ENCODE measurements at regions not wholly inside any gene's neighbourhood (a gene's known extent, or its start where the extent isn't known, plus 50 kb on each side); places are given as distances from the start of the nearest gene placed in this dataset.
"Not testable (repeated sequence)": the region's sequence is repeated elsewhere in the genome, so short reads cannot be mapped to it uniquely, and the experiment has no call there.

- TF ChIP-seq, protein P1, sequence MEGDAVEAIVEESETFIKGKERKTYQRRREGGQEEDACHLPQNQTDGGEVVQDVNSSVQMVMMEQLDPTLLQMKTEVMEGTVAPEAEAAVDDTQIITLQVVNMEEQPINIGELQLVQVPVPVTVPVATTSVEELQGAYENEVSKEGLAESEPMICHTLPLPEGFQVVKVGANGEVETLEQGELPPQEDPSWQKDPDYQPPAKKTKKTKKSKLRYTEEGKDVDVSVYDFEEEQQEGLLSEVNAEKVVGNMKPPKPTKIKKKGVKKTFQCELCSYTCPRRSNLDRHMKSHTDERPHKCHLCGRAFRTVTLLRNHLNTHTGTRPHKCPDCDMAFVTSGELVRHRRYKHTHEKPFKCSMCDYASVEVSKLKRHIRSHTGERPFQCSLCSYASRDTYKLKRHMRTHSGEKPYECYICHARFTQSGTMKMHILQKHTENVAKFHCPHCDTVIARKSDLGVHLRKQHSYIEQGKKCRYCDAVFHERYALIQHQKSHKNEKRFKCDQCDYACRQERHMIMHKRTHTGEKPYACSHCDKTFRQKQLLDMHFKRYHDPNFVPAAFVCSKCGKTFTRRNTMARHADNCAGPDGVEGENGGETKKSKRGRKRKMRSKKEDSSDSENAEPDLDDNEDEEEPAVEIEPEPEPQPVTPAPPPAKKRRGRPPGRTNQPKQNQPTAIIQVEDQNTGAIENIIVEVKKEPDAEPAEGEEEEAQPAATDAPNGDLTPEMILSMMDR (IDR thresholded peaks at IDR 0.05; ENCODE audit: low read depth, low read length): no peak
- H3K4me3 ChIP-seq (ENCODE audit: low read depth, low read length): no peak overlapping the region
- no peak for DNase-seq (ENCODE audit: low read depth, low spot score)
- in situ Hi-C loops (cut with HindIII; ENCODE audit: low sequenced_read_pairs): no loop called here
These were observed 169.3 kb upstream of the FGF16 start for GRCh38 chrX:77277911-77278310.

- H3K4me3 ChIP-seq (ENCODE audit: low read depth, low read length); DNase-seq (ENCODE audit: low read depth, low spot score); in situ Hi-C loops (cut with HindIII; ENCODE audit: low sequenced_read_pairs): not testable (repeated sequence)
These were observed 167.8 kb upstream of the FGF16 start for GRCh38 chrX:77279373-77279772.

DNA sequence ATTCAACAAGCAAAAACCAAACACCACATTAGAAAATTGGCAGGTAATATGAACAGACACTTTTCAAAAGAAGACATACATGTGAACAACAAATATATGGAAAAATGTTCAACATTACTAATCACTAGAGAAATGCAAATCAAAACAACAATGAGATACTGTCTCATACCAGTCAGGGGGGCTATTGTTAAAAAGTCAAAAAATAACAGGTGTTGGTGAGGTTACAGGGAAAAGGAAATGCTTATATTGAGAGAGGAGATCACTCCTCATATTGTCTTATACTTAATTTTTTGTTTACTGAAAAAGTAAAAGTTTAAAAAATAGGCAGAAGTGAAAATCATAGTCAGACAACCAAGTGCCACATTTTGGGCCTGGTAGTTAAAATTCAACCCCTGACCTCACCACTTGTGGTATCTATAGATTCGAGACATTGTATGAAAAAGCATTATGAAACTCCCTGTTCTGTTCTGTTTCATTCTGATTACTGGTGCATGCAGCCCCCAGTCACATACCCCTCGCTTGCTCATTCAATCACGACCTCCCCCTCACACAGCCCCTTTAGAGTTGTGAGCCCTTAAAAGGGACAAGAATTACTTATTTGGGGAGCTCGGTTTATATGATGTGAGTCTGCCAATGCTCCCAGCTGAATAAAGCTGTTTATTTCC, 153.7 kb upstream of the FGF16 start:
- in situ Hi-C loops (cut with HindIII; ENCODE audit: low sequenced_read_pairs): no loop called here
- H3K4me3 ChIP-seq (ENCODE audit: low read depth, low read length): no peak overlapping the region
- DNase-seq (ENCODE audit: low read depth, low spot score): no peak
- TF ChIP-seq, protein P1 (IDR thresholded peaks at IDR 0.05; ENCODE audit: low read depth, low read length): no peak

DNA sequence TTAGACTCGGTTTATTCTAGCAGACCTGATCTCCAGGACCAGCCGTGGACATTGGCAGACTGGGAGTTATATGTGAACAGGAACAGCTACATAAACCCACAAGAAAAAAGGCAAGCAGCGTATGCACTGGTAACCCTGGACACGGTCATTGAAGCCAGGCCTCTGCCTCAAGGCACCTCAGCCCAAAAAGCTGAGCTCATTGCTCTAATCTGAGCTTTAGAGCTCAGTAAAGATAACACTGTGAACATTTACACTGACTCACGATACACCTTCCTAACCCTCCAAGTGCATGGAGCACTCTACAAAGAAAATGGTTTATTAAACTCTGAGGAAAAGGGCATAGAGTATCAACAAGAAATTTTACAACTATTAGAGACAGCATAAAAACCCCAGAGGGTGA, 148.9 kb upstream of the FGF16 start:
- TF ChIP-seq, protein P1 (IDR thresholded peaks at IDR 0.05; ENCODE audit: low read depth, low read length): no peak
- no peak overlapping the region for H3K4me3 ChIP-seq (ENCODE audit: low read depth, low read length)
- DNase-seq (ENCODE audit: low read depth, low spot score): no peak
- in situ Hi-C loops (cut with HindIII; ENCODE audit: low sequenced_read_pairs): no loop called here

GRCh38 chrX:77298790-77299189, 148.4 kb upstream of the FGF16 start:
- no peak for DNase-seq (ENCODE audit: low read depth, low spot score)
- in situ Hi-C loops (cut with HindIII; ENCODE audit: low sequenced_read_pairs): no loop called here
- TF ChIP-seq, protein P1 (IDR thresholded peaks at IDR 0.05; ENCODE audit: low read depth, low read length): no peak
- H3K4me3 ChIP-seq (ENCODE audit: low read depth, low read length): no peak overlapping the region

DNA sequence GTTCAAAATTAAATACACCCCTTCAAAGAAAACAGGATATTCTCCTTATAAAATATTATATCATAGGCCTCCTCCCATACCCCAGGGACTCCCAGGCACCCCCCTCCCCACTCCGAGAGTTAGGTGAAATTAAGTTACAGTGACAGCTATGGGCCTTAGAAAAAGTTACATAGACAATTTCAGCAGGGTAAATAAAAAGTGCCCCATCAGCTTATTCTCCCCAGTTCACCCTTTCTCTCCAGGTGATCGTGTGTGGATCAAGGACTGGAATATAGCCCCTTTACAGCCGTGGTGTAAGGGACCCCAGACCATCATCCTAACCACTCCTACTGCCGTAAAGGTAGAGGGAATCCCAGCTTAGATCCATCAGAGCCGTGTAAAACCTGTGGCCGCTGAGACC, 147.6 kb upstream of the FGF16 start:
- in situ Hi-C loops (cut with HindIII; ENCODE audit: low sequenced_read_pairs): no loop called here
- TF ChIP-seq, protein P1 (IDR thresholded peaks at IDR 0.05; ENCODE audit: low read depth, low read length): no peak
- no peak for DNase-seq (ENCODE audit: low read depth, low spot score)
- no peak overlapping the region for H3K4me3 ChIP-seq (ENCODE audit: low read depth, low read length)

DNA sequence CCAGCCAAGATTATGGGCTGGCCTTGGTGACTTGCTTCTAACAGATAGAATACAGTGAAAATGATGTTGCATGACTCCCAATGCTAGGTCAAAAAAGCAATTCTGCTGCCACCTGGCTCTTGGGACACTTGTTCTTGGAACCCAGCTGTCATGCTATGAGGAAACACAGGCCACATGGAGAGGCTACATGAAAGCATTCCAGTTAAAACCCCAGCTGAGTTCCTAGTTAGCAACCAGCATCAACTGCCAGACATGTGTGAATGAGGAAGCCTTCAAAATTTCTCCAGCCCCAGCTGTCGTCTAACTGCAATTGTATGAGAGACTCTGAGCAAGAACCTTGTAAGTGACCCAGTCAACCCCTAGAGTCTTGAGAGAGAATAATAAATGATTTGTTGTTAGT, 105.2 kb upstream of the FGF16 start:
- DNase-seq (ENCODE audit: low read depth, low spot score): no peak
- no peak overlapping the region for H3K4me3 ChIP-seq (ENCODE audit: low read depth, low read length)
- TF ChIP-seq, protein P1 (IDR thresholded peaks at IDR 0.05; ENCODE audit: low read depth, low read length): no peak
- in situ Hi-C loops (cut with HindIII; ENCODE audit: low sequenced_read_pairs): no loop called here

All from astrocyte of the spinal cord (primary cell).